ENCODE measurements at regions not wholly inside any gene's neighbourhood (a gene's known extent, or its start where the extent isn't known, plus 50 kb on each side); places are given as distances from the start of the nearest gene placed in this dataset.

GRCh38 chr20:40283689-40284088 lies 405.3 kb downstream of the MAFB start:
- no peak for DNase-seq (ENCODE audit: low read depth in 1 of 2, low spot score in 1 of 2)
- Histone ChIP-seq H3K4me3 (replicated peaks; ENCODE audit: insufficient read depth, low read length) (no peak overlapping the region), H3K27ac (replicated peaks) (no peak overlapping the region), H3K27me3 (ENCODE audit: insufficient read depth, poor library complexity, severe bottlenecking) (no peaks in the 10 kb centered on the region)
- TF ChIP-seq GABPA (IDR thresholded peaks at IDR 0.05; ENCODE audit: low read depth) (no peak), REST (IDR thresholded peaks at IDR 0.05; ENCODE audit: insufficient replicate concordance, low read depth) (no peak), SPI1 (IDR thresholded peaks at IDR 0.05; ENCODE audit: borderline replicate concordance, low read depth) (no peak), CTCF (IDR thresholded peaks at IDR 0.05; ENCODE audit: insufficient read depth, low read length) (no peak), POLR2AphosphoS5 (IDR thresholded peaks at IDR 0.05; ENCODE audit: low read depth) (no peak)

- Histone ChIP-seq H3K27ac (replicated peaks) (no peak overlapping the region), H3K27me3 (ENCODE audit: insufficient read depth, poor library complexity, severe bottlenecking) (no peaks in the 10 kb centered on the region), H3K4me3 (replicated peaks; ENCODE audit: insufficient read depth, low read length) (no peak overlapping the region)
- no peak for TF ChIP-seq SPI1 (IDR thresholded peaks at IDR 0.05; ENCODE audit: borderline replicate concordance, low read depth)
- TF ChIP-seq GABPA (IDR thresholded peaks at IDR 0.05; ENCODE audit: low read depth): no peak
- no peak for TF ChIP-seq POLR2AphosphoS5 (IDR thresholded peaks at IDR 0.05; ENCODE audit: low read depth)
- no peak for TF ChIP-seq CTCF (IDR thresholded peaks at IDR 0.05; ENCODE audit: insufficient read depth, low read length)
- no peak for TF ChIP-seq REST (IDR thresholded peaks at IDR 0.05; ENCODE audit: insufficient replicate concordance, low read depth)
- DNase-seq (ENCODE audit: low read depth in 1 of 2, low spot score in 1 of 2): no peak
These were observed 406.1 kb downstream of the MAFB start for GRCh38 chr20:40282941-40283340.

GRCh38 chr20:40282541-40282940 lies 406.5 kb downstream of the MAFB start:
- DNase-seq (ENCODE audit: low read depth in 1 of 2, low spot score in 1 of 2): no peak
- no peaks in the 10 kb centered on the region for H3K27me3 ChIP-seq (ENCODE audit: insufficient read depth, poor library complexity, severe bottlenecking)
- TF ChIP-seq POLR2AphosphoS5 (IDR thresholded peaks at IDR 0.05; ENCODE audit: low read depth): no peak
- TF ChIP-seq REST (IDR thresholded peaks at IDR 0.05; ENCODE audit: insufficient replicate concordance, low read depth): no peak
- TF ChIP-seq SPI1 (IDR thresholded peaks at IDR 0.05; ENCODE audit: borderline replicate concordance, low read depth): no peak
- no peak for TF ChIP-seq GABPA (IDR thresholded peaks at IDR 0.05; ENCODE audit: low read depth)
- TF ChIP-seq CTCF (IDR thresholded peaks at IDR 0.05; ENCODE audit: insufficient read depth, low read length): no peak
- no peak overlapping the region for H3K27ac ChIP-seq (replicated peaks)
- H3K4me3 ChIP-seq (replicated peaks; ENCODE audit: insufficient read depth, low read length): no peak overlapping the region
